NT2/D1 (cell line): ENCODE measurements at regions not wholly inside any gene's neighbourhood (a gene's known extent, or its start where the extent isn't known, plus 50 kb on each side); places are given as distances from the start of the nearest gene placed in this dataset.

Experiments
- DNase-seq: peaks from one replicate; pipeline ENCODE4 v3.0.0-alpha.2; 2011; ENCODE audit warnings: low read depth, low spot score
- H3K27me3 ChIP-seq: 2 replicates; pipeline ENCODE4 v1.6.0; 2011; ENCODE audit warnings: mild to moderate bottlenecking; ENCODE audit not compliant: insufficient read length, insufficient read depth
- H3K36me3 ChIP-seq: 2 replicates; pipeline ENCODE4 v1.6.1; 2011; ENCODE audit warnings: mild to moderate bottlenecking, low read length, mixed read lengths; ENCODE audit not compliant: insufficient read depth, insufficient read length
- H3K4me1 ChIP-seq: 2 replicates; pipeline ENCODE4 v1.5.1; 2011; ENCODE audit not compliant: insufficient read depth, insufficient read length
- H3K4me3 ChIP-seq: 2 replicates; pipeline ENCODE4 v1.5.1; 2011; ENCODE audit warnings: low read depth; ENCODE audit not compliant: insufficient read length
- H3K9ac ChIP-seq: 2 replicates; pipeline ENCODE4 v1.6.0; 2011; ENCODE audit warnings: low read depth; ENCODE audit not compliant: insufficient read length
- H3K9me3 ChIP-seq: 2 replicates; pipeline ENCODE4 v1.5.1; 2011; ENCODE audit warnings: mild to moderate bottlenecking, low read length; ENCODE audit not compliant: insufficient read depth
- SUZ12 ChIP-seq: IDR thresholded peaks from 2 replicates; pipeline ENCODE4 v1.6.1; 2011; ENCODE audit not compliant: insufficient read length, insufficient read depth; ENCODE audit errors: extremely low read depth
- YY1 ChIP-seq: IDR thresholded peaks from 2 replicates; pipeline ENCODE4 v1.6.1; 2011; ENCODE audit not compliant: insufficient read length, insufficient read depth
- ZNF274 ChIP-seq: IDR thresholded peaks from 2 replicates; pipeline ENCODE4 v1.6.1; 2011; ENCODE audit warnings: mild to moderate bottlenecking, low read depth, low read length

- H3K4me1 ChIP-seq: no peaks in the 10 kb centered on the region
- no peaks in the 10 kb centered on the region for H3K9me3 ChIP-seq
- no peak overlapping the region for H3K4me3 ChIP-seq
- no peaks in the 10 kb centered on the region for H3K27me3 ChIP-seq
- H3K36me3 ChIP-seq: no peaks in the 10 kb centered on the region
- TF ChIP-seq YY1: no peak
- no peak overlapping the region for H3K9ac ChIP-seq
- DNase-seq: no peak
These were observed 71.8 kb upstream of the PHACTR2 start for GRCh38 chr6:143605906-143606521.

DNA sequence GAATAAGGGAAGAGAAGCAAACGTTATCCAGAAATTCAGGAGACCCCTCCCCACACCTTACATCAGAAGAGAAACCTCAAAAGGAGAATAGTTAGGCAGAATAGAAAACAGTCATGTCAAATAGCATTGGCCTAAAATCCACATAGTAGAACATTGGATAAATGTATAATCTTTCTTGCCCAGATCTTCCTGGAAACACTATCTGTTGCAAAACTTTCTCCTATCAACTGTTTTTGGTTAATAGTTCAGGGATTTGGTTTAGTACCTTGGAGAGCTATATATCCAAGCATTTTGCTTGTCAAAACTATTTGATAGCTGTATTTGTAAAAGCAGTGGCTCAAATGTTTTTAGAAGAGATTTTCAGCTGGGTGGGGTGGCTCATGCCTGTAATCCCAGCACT lies 74.3 kb upstream of the PHACTR2 start:
- DNase-seq: no peak
- H3K9me3 ChIP-seq: no peaks in the 10 kb centered on the region
- H3K4me3 ChIP-seq: no peak overlapping the region
- no peaks in the 10 kb centered on the region for H3K4me1 ChIP-seq
- H3K9ac ChIP-seq: no peak overlapping the region
- H3K27me3 ChIP-seq: no peaks in the 10 kb centered on the region
- no peaks in the 10 kb centered on the region for H3K36me3 ChIP-seq
- TF ChIP-seq ZNF274 (no peak), YY1 (no peak), SUZ12 (no peak)

DNA sequence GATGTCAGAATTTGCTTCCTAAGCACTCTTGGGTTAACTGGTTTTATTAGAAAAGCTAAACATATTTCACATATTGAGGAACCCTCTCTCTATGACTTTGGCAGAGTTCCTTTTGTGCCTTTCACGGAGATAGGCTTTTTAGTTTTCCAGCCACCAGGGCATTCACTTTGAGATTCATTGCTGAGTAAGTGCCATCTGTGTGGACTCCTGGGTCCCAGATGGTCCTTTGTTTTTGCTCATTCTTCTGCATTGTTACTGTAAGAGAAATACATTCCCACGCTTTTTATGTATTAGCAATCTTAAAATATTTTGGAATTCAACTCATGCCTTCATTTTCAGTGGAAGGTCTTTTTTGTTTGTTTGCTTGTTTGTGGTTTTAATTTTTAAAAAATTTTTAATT lies 76.3 kb upstream of the PHACTR2 start:
- no peak for DNase-seq
- Histone ChIP-seq H3K9me3 (no peaks in the 10 kb centered on the region), H3K27me3 (no peaks in the 10 kb centered on the region), H3K36me3 (no peaks in the 10 kb centered on the region), H3K4me1 (no peaks in the 10 kb centered on the region), H3K9ac (no peak overlapping the region), H3K4me3 (no peak overlapping the region)
- no peak for TF ChIP-seq YY1
- TF ChIP-seq ZNF274: no peak
- no peak for TF ChIP-seq SUZ12

DNA sequence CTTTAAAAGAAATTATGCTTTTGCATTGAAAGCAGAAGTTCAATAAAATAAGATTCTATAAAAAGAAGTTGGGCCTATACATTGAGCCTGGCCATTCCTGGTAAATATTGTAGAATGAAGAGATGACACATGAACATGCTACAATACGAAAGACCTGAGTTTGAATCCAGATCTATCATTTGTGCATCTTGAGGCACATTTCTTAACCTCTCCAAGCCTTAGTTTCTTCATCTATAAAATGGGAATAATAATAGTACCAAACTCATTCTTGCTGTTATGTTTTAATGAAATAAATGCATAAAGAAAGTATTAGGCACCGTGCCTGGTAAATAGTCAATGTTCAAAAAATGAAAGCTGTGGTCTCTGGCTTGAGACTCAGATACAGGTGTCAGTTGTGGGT lies 76.9 kb upstream of the PHACTR2 start:
- H3K27me3 ChIP-seq: no peaks in the 10 kb centered on the region
- no peak overlapping the region for H3K9ac ChIP-seq
- no peak for TF ChIP-seq YY1
- no peaks in the 10 kb centered on the region for H3K4me1 ChIP-seq
- H3K36me3 ChIP-seq: no peaks in the 10 kb centered on the region
- no peak for DNase-seq
- no peaks in the 10 kb centered on the region for H3K9me3 ChIP-seq
- no peak overlapping the region for H3K4me3 ChIP-seq

DNA sequence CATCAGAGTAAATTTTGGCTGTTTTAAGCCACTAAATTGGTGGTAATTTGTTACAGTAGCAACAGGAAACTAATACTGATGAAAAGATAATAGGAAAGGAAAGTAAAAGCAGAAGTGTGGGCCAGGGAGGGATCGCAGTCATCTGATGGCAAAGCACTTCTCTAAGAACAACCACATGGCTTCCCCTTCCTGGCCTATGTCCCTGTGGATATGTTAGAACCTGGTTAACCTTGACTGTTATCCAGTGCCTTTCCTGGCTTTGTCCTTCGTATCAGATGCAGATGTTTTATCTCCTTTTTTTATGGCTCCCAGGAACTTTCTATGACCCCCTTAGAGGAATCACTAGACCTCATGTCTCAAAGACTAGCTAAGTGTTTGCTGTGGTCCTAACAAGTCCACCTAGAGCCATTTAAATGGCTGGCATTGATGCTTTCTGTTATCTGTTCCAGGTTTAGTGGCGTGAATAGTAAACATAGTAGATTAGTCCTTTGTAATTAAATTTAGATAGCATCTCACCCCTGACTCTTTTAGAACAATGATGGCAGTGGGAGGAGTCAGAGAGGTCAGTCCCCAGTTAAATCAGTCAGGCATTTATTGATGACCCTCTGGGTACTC lies 79.2 kb upstream of the PHACTR2 start:
- Histone ChIP-seq H3K36me3 (no peaks in the 10 kb centered on the region), H3K4me1 (no peaks in the 10 kb centered on the region), H3K27me3 (no peaks in the 10 kb centered on the region), H3K9ac (no peak overlapping the region), H3K4me3 (no peak overlapping the region), H3K9me3 (no peaks in the 10 kb centered on the region)
- TF ChIP-seq ZNF274 (no peak), SUZ12 (no peak), YY1 (no peak)
- DNase-seq: no peak

GRCh38 chr6:143596866-143597265 lies 80.9 kb upstream of the PHACTR2 start:
- no peaks in the 10 kb centered on the region for H3K27me3 ChIP-seq
- no peak for TF ChIP-seq YY1
- TF ChIP-seq SUZ12: no peak
- no peak for TF ChIP-seq ZNF274
- DNase-seq: no peak
- no peaks in the 10 kb centered on the region for H3K4me1 ChIP-seq
- no peaks in the 10 kb centered on the region for H3K36me3 ChIP-seq
- no peaks in the 10 kb centered on the region for H3K9me3 ChIP-seq
- no peak overlapping the region for H3K4me3 ChIP-seq
- no peak overlapping the region for H3K9ac ChIP-seq

- Histone ChIP-seq H3K27me3 (no peaks in the 10 kb centered on the region), H3K36me3 (no peaks in the 10 kb centered on the region), H3K9ac (no peak overlapping the region), H3K9me3 (no peaks in the 10 kb centered on the region), H3K4me1 (peaks cover 2% of the 10 kb centered on the region), H3K4me3 (no peak overlapping the region)
- no peak for DNase-seq
- TF ChIP-seq YY1 (no peak), ZNF274 (no peak), SUZ12 (no peak)
These were observed 82.3 kb upstream of the PHACTR2 start for GRCh38 chr6:143595251-143596036.
